Neuronal stem cell (in vitro differentiated cells): ENCODE measurements at regions not wholly inside any gene's neighbourhood (a gene's known extent, or its start where the extent isn't known, plus 50 kb on each side); places are given as distances from the start of the nearest gene placed in this dataset.
"Not testable (repeated sequence)": the region's sequence is repeated elsewhere in the genome, so short reads cannot be mapped to it uniquely, and the experiment has no call there.

Experiments used
- DNase-seq: peaks from one replicate; pipeline ENCODE4 v3.0.0-alpha.2; 2013; ENCODE audit warnings: low spot score
- H2AFZ ChIP-seq: one replicate; pipeline ENCODE4 v1.6.1; 2013; ENCODE audit warnings: mild to moderate bottlenecking, low read length, inconsistent platforms
- H2AK5ac ChIP-seq: 2 replicates; pipeline ENCODE4 v1.6.1; 2013; ENCODE audit warnings: low read depth, mild to moderate bottlenecking, inconsistent platforms, low read length, moderate library complexity, mixed read lengths
- H2BK120ac ChIP-seq: 2 replicates; pipeline ENCODE4 v1.6.1; 2013; ENCODE audit warnings: low read depth, mild to moderate bottlenecking, inconsistent platforms, low read length, moderate library complexity, mixed read lengths
- H2BK12ac ChIP-seq: one replicate; pipeline ENCODE4 v1.6.1; 2013; ENCODE audit warnings: low read length, inconsistent platforms
- H2BK15ac ChIP-seq: 2 replicates; pipeline ENCODE4 v1.6.1; 2013; ENCODE audit warnings: mild to moderate bottlenecking, low read length, inconsistent platforms, mixed read lengths
- H2BK5ac ChIP-seq: one replicate; pipeline ENCODE4 v1.6.1; 2013; ENCODE audit warnings: inconsistent platforms, mild to moderate bottlenecking, low read length, moderate library complexity
- H3K14ac ChIP-seq: one replicate; pipeline ENCODE4 v1.6.1; 2013; ENCODE audit warnings: low read length, inconsistent platforms
- H3K18ac ChIP-seq: 2 replicates; pipeline ENCODE4 v1.6.1; 2013; ENCODE audit warnings: low read length, inconsistent platforms
- H3K23ac ChIP-seq: 2 replicates; pipeline ENCODE4 v1.6.1; 2013; ENCODE audit warnings: low read depth, mild to moderate bottlenecking, mixed read lengths, low read length, inconsistent platforms; ENCODE audit not compliant: poor library complexity
- H3K27ac ChIP-seq: replicated peaks from 3 replicates; pipeline ENCODE4 v1.5.1; 2013; ENCODE audit warnings: low read length, inconsistent platforms
- H3K27me3 ChIP-seq, 3 experiments: 2 replicates each; pipeline ENCODE4 v1.6.1; 2013; ENCODE audit warnings: low read length in 3 of 3, mild to moderate bottlenecking in 2 of 3, inconsistent platforms in 1 of 3, low read depth in 1 of 3, mixed read lengths in 1 of 3, moderate library complexity in 1 of 3; ENCODE audit not compliant: control insufficient read depth in 3 of 3, insufficient read depth in 3 of 3
- H3K36me3 ChIP-seq, 2 donors: replicated peaks in 1 of 2; 2 replicates each; pipeline ENCODE4 v1.6.1; 2013; ENCODE audit warnings: low read length in 2 of 2; ENCODE audit not compliant: control insufficient read depth in 2 of 2, insufficient read depth in 2 of 2
- H3K4ac ChIP-seq: 2 replicates; pipeline ENCODE4 v1.6.1; 2013; ENCODE audit warnings: inconsistent platforms, mild to moderate bottlenecking, low read length, moderate library complexity
- H3K4me1 ChIP-seq, 2 donors: 1 replicate in 1 of 2; 2 replicates in 1 of 2; pipeline ENCODE4 v1.6.1; 2013; ENCODE audit warnings: low read length in 2 of 2, low read depth in 1 of 2; ENCODE audit not compliant: control insufficient read depth in 2 of 2, insufficient read depth in 1 of 2
- H3K4me2 ChIP-seq: one replicate; pipeline ENCODE4 v1.6.1; 2013; ENCODE audit warnings: mild to moderate bottlenecking, low read length, inconsistent platforms; ENCODE audit not compliant: insufficient read depth, poor library complexity, severe bottlenecking
- H3K4me3 ChIP-seq, 2 donors: 2 replicates each; pipeline ENCODE4 v1.5.1; 2013; ENCODE audit warnings: low read length in 2 of 2, mild to moderate bottlenecking in 2 of 2, inconsistent platforms in 1 of 2, moderate library complexity in 1 of 2
- H3K79me1 ChIP-seq: one replicate; pipeline ENCODE4 v1.6.1; 2013; ENCODE audit warnings: low read depth, mild to moderate bottlenecking, inconsistent platforms, low read length, moderate library complexity
- H3K9ac ChIP-seq: one replicate; pipeline ENCODE4 v1.6.1; 2013; ENCODE audit warnings: mild to moderate bottlenecking, low read depth, low read length, inconsistent platforms; ENCODE audit not compliant: poor library complexity
- H3K9me3 ChIP-seq, 2 donors: replicated peaks in 1 of 2; 2 replicates each; pipeline versions ENCODE3 to v1.6.1; 2013; ENCODE audit warnings: low read length in 2 of 2, mild to moderate bottlenecking in 2 of 2, inconsistent platforms in 1 of 2, low read depth in 1 of 2, mixed read lengths in 1 of 2, moderate library complexity in 1 of 2; ENCODE audit not compliant: control insufficient read depth in 2 of 2, insufficient read depth in 1 of 2
- H4K8ac ChIP-seq: one replicate; pipeline ENCODE4 v1.6.1; 2013; ENCODE audit warnings: low read depth, mild to moderate bottlenecking, inconsistent platforms, low read length, moderate library complexity
- H4K91ac ChIP-seq: one replicate; pipeline ENCODE4 v1.6.1; 2013; ENCODE audit warnings: low read length, low read depth, mild to moderate bottlenecking, inconsistent platforms; ENCODE audit not compliant: poor library complexity
- WGBS, 2 donors: extraction: QIAGEN DNeasy Blood & Tissue Kit; methylation state at CpG; one replicate each; pipeline ENCODE4 v1.1.7; 2013; ENCODE audit warnings: missing lambda C conversion rate in 2 of 2, mixed read lengths in 1 of 2; ENCODE audit not compliant: insufficient read length in 2 of 2, insufficient replicate concordance in 1 of 2; ENCODE audit errors: extremely low coverage in 2 of 2; 5-methylcytosine and 5-hydroxymethylcytosine counted together

DNA sequence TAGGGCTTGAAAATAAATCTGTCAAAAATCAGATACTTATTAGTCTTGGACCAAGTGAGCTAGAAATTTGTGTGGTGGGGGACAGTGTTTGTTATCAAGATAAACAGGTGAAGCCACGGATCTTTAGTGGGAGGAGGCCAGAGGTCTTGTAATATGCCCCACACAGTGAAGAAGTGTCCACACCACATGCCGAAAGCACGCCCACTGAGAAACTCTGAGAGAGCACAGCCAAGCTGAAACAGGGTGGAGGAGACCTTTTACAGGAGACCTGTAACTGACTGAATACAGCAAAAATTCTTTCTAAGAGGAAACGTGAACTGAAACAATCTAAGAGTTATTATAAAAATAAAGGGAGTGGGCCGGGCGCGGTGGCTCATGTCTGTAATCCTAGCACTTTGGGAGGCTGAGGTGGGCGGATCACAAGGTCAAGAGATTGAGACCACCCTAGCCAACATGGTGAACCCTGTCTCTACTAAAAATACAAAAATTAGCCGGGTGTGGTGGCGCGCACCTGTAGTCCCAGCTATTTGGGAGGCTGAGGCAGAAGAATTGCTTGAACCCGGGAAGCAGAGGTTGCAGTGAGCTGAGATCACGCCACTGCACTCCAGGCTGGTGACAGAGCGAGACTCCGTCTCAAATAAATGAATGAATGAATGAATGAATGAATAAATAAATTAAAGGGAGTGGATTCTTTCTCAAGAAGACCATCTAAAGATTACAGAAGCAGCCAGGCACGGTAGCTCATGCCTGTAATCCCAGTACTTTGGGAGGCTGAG is 56.3 kb downstream of the ILRUN start:
- not testable (repeated sequence) for H3K18ac ChIP-seq, H3K4me3 ChIP-seq, H3K9me3 ChIP-seq, H4K91ac ChIP-seq, H2AFZ ChIP-seq, H2BK15ac ChIP-seq, H2BK5ac ChIP-seq, H2BK120ac ChIP-seq, H3K4ac ChIP-seq, DNase-seq, H2BK12ac ChIP-seq, H3K27ac ChIP-seq, H3K4me1 ChIP-seq, H3K27me3 ChIP-seq, H4K8ac ChIP-seq, H3K23ac ChIP-seq, H3K14ac ChIP-seq, H2AK5ac ChIP-seq, H3K79me1 ChIP-seq, H3K9ac ChIP-seq, H3K4me2 ChIP-seq
- peaks cover 6 to 61% of the 10 kb centered on the region in 2 donors for H3K36me3 ChIP-seq
- no CpG with 5 or more reads among the region's 16 CpGs for whole genome bisulfite sequencing, 2 donors

DNA sequence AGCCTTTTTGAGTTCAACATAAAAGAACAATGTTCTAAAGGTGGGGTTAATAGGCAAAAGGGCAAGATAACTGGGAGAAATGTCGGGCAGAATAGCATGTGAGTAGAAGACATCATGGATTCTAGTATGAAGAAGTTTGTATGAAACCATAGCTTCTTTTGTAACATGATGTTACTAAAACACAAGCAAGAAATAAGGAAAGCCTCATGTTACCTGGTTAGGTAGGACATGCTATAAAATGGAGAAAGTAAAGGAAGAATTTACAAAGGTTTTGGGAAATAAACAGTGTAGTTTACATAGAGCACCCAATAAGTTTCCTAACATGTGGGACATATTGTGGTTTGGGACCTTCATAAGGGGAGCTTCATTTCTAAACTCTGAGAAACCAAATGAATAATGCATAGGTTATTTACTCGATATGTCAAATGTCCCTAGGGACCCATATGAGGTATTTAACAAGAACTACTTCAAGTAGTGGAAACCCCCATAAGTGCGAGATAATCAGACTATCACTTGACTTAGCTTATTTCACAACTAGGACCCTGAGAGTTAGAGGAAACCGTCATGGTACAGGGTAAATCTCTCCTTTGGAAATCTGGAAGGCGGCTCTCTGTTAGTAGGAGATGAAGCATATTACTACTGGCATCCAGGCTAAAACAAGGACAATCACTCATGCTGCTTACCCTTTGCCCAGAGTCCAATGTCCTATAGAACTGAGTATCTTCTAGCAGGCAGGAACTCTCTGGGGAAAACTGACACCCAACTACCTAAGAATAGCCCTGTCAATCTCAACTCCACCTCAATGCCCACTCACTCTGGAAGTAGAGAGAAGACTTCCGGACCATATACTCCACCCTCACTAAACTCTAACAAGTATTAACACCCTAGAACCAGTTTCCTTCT is 57.5 kb downstream of the ILRUN start:
- Histone ChIP-seq H2AFZ (no peak overlapping the region), H3K36me3 (peaks cover 3 to 53% of the 10 kb centered on the region in 2 donors), H2AK5ac (no peak overlapping the region), H3K9me3 (no peaks in the 10 kb centered on the region), H2BK12ac (no peak overlapping the region), H3K14ac (no peak overlapping the region), H2BK15ac (no peak overlapping the region), H4K8ac (no peak overlapping the region), H3K4me3 (no peak overlapping the region), H3K79me1 (no peaks in the 10 kb centered on the region), H2BK5ac (no peak overlapping the region), H3K23ac (no peak overlapping the region), H3K27me3 (no peaks in the 10 kb centered on the region), H3K18ac (no peak overlapping the region), H4K91ac (no peak overlapping the region), H3K4ac (no peak overlapping the region), H3K4me1 (no peaks in the 10 kb centered on the region), H3K9ac (no peak overlapping the region), H3K27ac (no peak overlapping the region), H2BK120ac (no peak overlapping the region), H3K4me2 (no peak overlapping the region)
- no CpG with 5 or more reads among the region's 6 CpGs for WGBS, 2 donors
- no peak for DNase-seq

DNA sequence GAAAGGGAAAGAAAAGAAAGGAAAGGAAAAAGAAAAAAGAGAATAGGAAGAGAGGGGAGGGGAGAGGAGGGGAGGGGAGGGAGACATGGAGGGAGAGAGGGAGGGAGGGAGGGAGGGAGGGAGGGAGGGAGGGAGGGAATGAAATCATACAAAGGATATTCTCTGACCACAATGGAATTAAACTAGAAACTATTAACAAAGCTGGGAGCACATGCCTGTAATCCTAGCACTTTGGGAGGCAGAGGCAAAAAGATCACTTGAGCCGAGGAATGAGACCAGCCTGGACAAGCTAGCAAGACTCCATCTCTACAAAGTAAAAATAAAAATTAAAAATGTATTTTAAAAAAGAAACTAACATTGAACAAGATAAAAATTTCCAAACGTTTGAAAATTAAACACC is 62.8 kb downstream of the ILRUN start:
- WGBS, 2 donors: no CpG with 5 or more reads among the region's 2 CpGs
- Histone ChIP-seq H3K4me2 (no peak overlapping the region), H3K9ac (no peak overlapping the region), H3K9me3 (no peaks in the 10 kb centered on the region), H3K4me3 (no peak overlapping the region), H2AFZ (no peak overlapping the region), H2BK5ac (no peak overlapping the region), H3K23ac (no peak overlapping the region), H3K4ac (no peak overlapping the region), H3K18ac (no peak overlapping the region), H2BK15ac (no peak overlapping the region), H3K14ac (no peak overlapping the region), H3K36me3 (peaks cover under 1 to 38% of the 10 kb centered on the region in 2 donors), H2BK12ac (no peak overlapping the region), H3K79me1 (peaks cover under 1% of the 10 kb centered on the region), H2AK5ac (no peak overlapping the region), H2BK120ac (no peak overlapping the region), H4K8ac (no peak overlapping the region), H3K27ac (no peak overlapping the region), H3K27me3 (no peaks in the 10 kb centered on the region), H4K91ac (no peak overlapping the region), H3K4me1 (no peaks in the 10 kb centered on the region)
- no peak for DNase-seq

DNA sequence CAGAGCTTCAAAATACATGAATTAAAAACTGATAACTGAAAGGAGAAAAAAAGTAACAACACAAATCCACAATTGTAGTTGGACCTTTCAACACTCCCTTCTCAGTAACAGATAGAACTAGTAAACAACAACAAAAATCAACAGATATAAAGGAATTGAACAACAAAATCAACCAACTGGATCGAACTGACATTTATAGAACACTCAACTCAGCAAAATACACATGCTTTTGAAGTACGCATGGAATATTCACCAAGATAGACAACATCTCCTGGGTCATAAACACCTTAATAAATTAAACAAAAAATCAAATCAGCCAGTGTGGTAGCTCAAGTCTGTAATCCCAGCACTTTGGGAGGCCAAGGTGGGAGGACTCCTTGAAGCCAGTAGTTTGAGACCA is 63.3 kb downstream of the ILRUN start:
- H2BK12ac ChIP-seq: no peak overlapping the region
- H3K4ac ChIP-seq: no peak overlapping the region
- H3K18ac ChIP-seq: no peak overlapping the region
- H2BK15ac ChIP-seq: no peak overlapping the region
- H3K36me3 ChIP-seq: peaks cover 2 to 36% of the 10 kb centered on the region in 2 donors
- no peak overlapping the region for H3K4me3 ChIP-seq
- no peak overlapping the region for H3K27ac ChIP-seq
- no peaks in the 10 kb centered on the region for H3K9me3 ChIP-seq
- H3K79me1 ChIP-seq: peaks cover 2% of the 10 kb centered on the region
- H3K23ac ChIP-seq: no peak overlapping the region
- H2BK5ac ChIP-seq: no peak overlapping the region
- DNase-seq: no peak
- H3K14ac ChIP-seq: no peak overlapping the region
- H3K4me2 ChIP-seq: no peak overlapping the region
- no CpG with 5 or more reads among the region's 2 CpGs for WGBS, 2 donors
- no peaks in the 10 kb centered on the region for H3K27me3 ChIP-seq
- no peak overlapping the region for H4K8ac ChIP-seq
- H3K4me1 ChIP-seq: no peaks in the 10 kb centered on the region
- no peak overlapping the region for H4K91ac ChIP-seq
- H2BK120ac ChIP-seq: no peak overlapping the region
- H2AK5ac ChIP-seq: no peak overlapping the region
- no peak overlapping the region for H3K9ac ChIP-seq
- H2AFZ ChIP-seq: no peak overlapping the region
